ENCODE measurements at regions not wholly inside any gene's neighbourhood (a gene's known extent, or its start where the extent isn't known, plus 50 kb on each side); places are given as distances from the start of the nearest gene placed in this dataset.

- H3K4me3 ChIP-seq: no peak overlapping the region
- H3K4me1 ChIP-seq: no peaks in the 10 kb centered on the region
- DNase-seq (ENCODE audit: low spot score in 2 of 2): no peak
- H3K36me3 ChIP-seq: no peaks in the 10 kb centered on the region
- H3K9me3 ChIP-seq: no peaks in the 10 kb centered on the region
- WGBS: 63% methylated on average over 3 of the region's 3 CpGs
- no peak overlapping the region for H3K27ac ChIP-seq
- no peak for TF ChIP-seq POLR2A (IDR thresholded peaks at IDR 0.05)
- no peak for TF ChIP-seq CTCF (IDR thresholded peaks at IDR 0.05)
- no peak for TF ChIP-seq POLR2AphosphoS5 (IDR thresholded peaks at IDR 0.05)
- TF ChIP-seq EP300 (IDR thresholded peaks at IDR 0.05): no peak
- no peaks in the 10 kb centered on the region for H3K27me3 ChIP-seq
Observed at GRCh38 chr11:128365044-128365443, 222.3 kb downstream of the ETS1 start.

- Histone ChIP-seq H3K27ac (no peak overlapping the region), H3K36me3 (no peaks in the 10 kb centered on the region), H3K9me3 (no peaks in the 10 kb centered on the region), H3K4me3 (no peak overlapping the region), H3K27me3 (no peaks in the 10 kb centered on the region), H3K4me1 (no peaks in the 10 kb centered on the region)
- TF ChIP-seq CTCF (IDR thresholded peaks at IDR 0.05): no peak
- no peak for DNase-seq (ENCODE audit: low spot score in 2 of 2)
- WGBS: 82% methylated on average over 8 of the region's 8 CpGs
Observed at GRCh38 chr11:128361451-128362020, 225.8 kb downstream of the ETS1 start.

GRCh38 chr11:128359515-128359914 lies 227.8 kb downstream of the ETS1 start:
- DNase-seq (ENCODE audit: low spot score in 2 of 2): no peak
- WGBS: 71% methylated on average over 3 of the region's 3 CpGs

GRCh38 chr11:128357073-128357472 lies 230.3 kb downstream of the ETS1 start:
- Histone ChIP-seq H3K4me1 (no peaks in the 10 kb centered on the region), H3K9me3 (no peaks in the 10 kb centered on the region), H3K4me3 (no peak overlapping the region), H3K27ac (no peak overlapping the region), H3K36me3 (no peaks in the 10 kb centered on the region), H3K27me3 (no peaks in the 10 kb centered on the region)
- TF ChIP-seq POLR2AphosphoS5 (IDR thresholded peaks at IDR 0.05) (no peak), CTCF (IDR thresholded peaks at IDR 0.05) (no peak), EP300 (IDR thresholded peaks at IDR 0.05) (no peak), POLR2A (IDR thresholded peaks at IDR 0.05) (no peak)
- 50% methylated on average over 5 of the region's 5 CpGs for WGBS
- DNase-seq (ENCODE audit: low spot score in 2 of 2): no peak

More at GRCh38 chr11:128359515-128359914, 227.8 kb downstream of the ETS1 start:
- Histone ChIP-seq H3K27me3 (no peaks in the 10 kb centered on the region), H3K4me3 (no peak overlapping the region), H3K4me1 (no peaks in the 10 kb centered on the region), H3K9me3 (no peaks in the 10 kb centered on the region), H3K27ac (no peak overlapping the region), H3K36me3 (no peaks in the 10 kb centered on the region)
- no peak for TF ChIP-seq EP300 (IDR thresholded peaks at IDR 0.05)
- TF ChIP-seq CTCF (IDR thresholded peaks at IDR 0.05): no peak
- TF ChIP-seq POLR2AphosphoS5 (IDR thresholded peaks at IDR 0.05): no peak
- TF ChIP-seq POLR2A (IDR thresholded peaks at IDR 0.05): no peak

GRCh38 chr11:128355558-128355957 lies 231.8 kb downstream of the ETS1 start:
- no peak for DNase-seq (ENCODE audit: low spot score in 2 of 2)
- no peaks in the 10 kb centered on the region for H3K36me3 ChIP-seq
- no peaks in the 10 kb centered on the region for H3K9me3 ChIP-seq
- H3K27ac ChIP-seq: no peak overlapping the region
- H3K4me1 ChIP-seq: no peaks in the 10 kb centered on the region
- WGBS: 96% methylated on average over 2 of the region's 2 CpGs
- H3K4me3 ChIP-seq: no peak overlapping the region
- TF ChIP-seq POLR2AphosphoS5 (IDR thresholded peaks at IDR 0.05) (no peak), POLR2A (IDR thresholded peaks at IDR 0.05) (no peak), EP300 (IDR thresholded peaks at IDR 0.05) (no peak), CTCF (IDR thresholded peaks at IDR 0.05) (no peak)
- no peaks in the 10 kb centered on the region for H3K27me3 ChIP-seq

All from suprapubic skin (tissue), 4 donors.